GM13976 (cell line): ENCODE measurements at regions not wholly inside any gene's neighbourhood (a gene's known extent, or its start where the extent isn't known, plus 50 kb on each side); places are given as distances from the start of the nearest gene placed in this dataset.

Experiments
- DNase-seq: peaks from one replicate; pipeline ENCODE4 v3.0.0; 2012; ENCODE audit warnings: low spot score
- in situ Hi-C: fragments of 300-500 bp; cut with MboI; formaldehyde crosslinking; loops from one replicate; pipeline ENCODE4 v1.12.0; 2022; ENCODE audit warnings: low sequenced_read_pairs, mixed read lengths, inconsistent platforms; ENCODE audit not compliant: unreplicated experiment
- TF ChIP-seq, protein P1 (sequence below): IDR thresholded peaks from 2 replicates; pipeline ENCODE4 v1.5.1; 2012; ENCODE audit warnings: borderline replicate concordance, mild to moderate bottlenecking; ENCODE audit not compliant: insufficient read depth; ENCODE audit errors: extremely low read depth, missing control alignments, control extremely low read depth

DNA sequence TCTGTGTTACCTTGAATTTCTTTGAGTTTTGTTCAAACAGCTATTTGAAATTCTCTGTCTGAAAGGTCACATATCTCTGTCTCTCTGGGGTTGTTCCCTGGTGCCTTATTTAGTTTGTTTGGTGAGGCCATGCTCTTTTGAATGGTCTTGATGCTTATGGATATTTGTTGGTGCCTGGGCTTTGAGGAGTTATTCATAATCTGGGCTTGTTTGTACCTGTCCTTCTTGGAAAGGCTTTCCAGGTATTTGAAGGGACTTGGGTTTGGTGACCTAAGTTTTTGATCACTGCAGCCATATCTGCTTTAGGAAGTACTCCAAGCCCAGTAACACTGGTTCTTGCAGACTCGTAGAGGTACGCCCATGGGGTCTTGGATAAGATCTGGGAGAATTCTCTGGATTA lies 63.3 kb upstream of the MAGI3 start:
- TF ChIP-seq, protein P1, sequence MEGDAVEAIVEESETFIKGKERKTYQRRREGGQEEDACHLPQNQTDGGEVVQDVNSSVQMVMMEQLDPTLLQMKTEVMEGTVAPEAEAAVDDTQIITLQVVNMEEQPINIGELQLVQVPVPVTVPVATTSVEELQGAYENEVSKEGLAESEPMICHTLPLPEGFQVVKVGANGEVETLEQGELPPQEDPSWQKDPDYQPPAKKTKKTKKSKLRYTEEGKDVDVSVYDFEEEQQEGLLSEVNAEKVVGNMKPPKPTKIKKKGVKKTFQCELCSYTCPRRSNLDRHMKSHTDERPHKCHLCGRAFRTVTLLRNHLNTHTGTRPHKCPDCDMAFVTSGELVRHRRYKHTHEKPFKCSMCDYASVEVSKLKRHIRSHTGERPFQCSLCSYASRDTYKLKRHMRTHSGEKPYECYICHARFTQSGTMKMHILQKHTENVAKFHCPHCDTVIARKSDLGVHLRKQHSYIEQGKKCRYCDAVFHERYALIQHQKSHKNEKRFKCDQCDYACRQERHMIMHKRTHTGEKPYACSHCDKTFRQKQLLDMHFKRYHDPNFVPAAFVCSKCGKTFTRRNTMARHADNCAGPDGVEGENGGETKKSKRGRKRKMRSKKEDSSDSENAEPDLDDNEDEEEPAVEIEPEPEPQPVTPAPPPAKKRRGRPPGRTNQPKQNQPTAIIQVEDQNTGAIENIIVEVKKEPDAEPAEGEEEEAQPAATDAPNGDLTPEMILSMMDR, result no peak
- in situ Hi-C loops, result no loop called here
- no peak for DNase-seq

- no peak for DNase-seq
- in situ Hi-C loops, result no loop called here
- TF ChIP-seq, protein P1, result no peak
Observed at GRCh38 chr1:113333056-113333455, 57.3 kb upstream of the MAGI3 start.

- TF ChIP-seq, protein P1, result no peak
- no peak for DNase-seq
- in situ Hi-C loops, result no loop called here
Observed at GRCh38 chr1:113340038-113340437, 50.3 kb upstream of the MAGI3 start.
